ENCODE measurements at regions not wholly inside any gene's neighbourhood (a gene's known extent, or its start where the extent isn't known, plus 50 kb on each side); places are given as distances from the start of the nearest gene placed in this dataset.

DNA sequence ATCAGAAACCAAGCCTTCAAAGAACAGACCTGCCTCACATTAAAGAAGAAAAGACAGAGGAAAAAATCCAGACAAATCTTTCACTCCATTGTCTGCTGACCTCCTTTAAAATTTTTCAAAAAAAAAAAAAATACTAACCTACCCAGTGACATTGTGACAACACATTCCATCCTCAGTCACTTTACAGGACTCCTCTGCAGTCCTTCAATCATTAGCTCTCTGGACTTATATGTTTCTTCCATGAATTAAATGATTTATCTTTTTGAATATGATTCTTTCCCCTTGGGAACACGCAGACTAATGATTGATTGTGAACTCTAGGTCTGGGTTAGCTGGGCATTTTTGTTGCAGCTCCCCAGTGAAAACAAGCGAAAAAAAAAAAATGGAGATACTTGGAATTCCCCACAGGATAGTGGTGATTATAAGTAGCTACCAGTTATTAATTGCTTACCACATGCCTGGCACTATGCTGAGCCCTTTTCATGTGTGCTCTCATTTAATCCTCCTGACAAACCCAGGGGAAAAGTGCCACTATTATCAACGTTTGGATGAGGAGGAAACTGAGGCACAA, 261.3 kb upstream of the NCKAP5 start:
- H3K9me3 ChIP-seq, result peaks cover 0 to 2% (median 0%) of the 10 kb centered on the region in 12 donors
- DNase-seq, result no peak
- intact Hi-C loops (cut with DNase I), result no loop called here
- no peaks in the 10 kb centered on the region for H3K27me3 ChIP-seq
- ATAC-seq, result no peak
- WGBS, 4 donors, result 60 to 73% (median 68%) methylated on average over 3 of the region's 3 CpGs
- no peak overlapping the region for H3K27ac ChIP-seq
- H3K36me3 ChIP-seq, result no peaks in the 10 kb centered on the region
- no peak for TF ChIP-seq POLR2A (IDR thresholded peaks at IDR 0.05)
- no peak for TF ChIP-seq CTCF (IDR thresholded peaks at IDR 0.05)
- H3K4me3 ChIP-seq, result no peak overlapping the region
- peaks cover 0 to 4% (median 0%) of the 10 kb centered on the region in 12 donors for H3K4me1 ChIP-seq

- 91 to 94% (median 93%) methylated on average over 1 of the region's 1 CpG for WGBS, 4 donors
- TF ChIP-seq POLR2A (IDR thresholded peaks at IDR 0.05) (no peak), CTCF (IDR thresholded peaks at IDR 0.05) (no peak)
- H3K4me3 ChIP-seq, result no peak overlapping the region
- ATAC-seq (no peak), DNase-seq (no peak)
- H3K9me3 ChIP-seq, result peaks cover 0 to 2% (median 0%) of the 10 kb centered on the region in 12 donors
- intact Hi-C loops (cut with DNase I), result no loop called here
- H3K4me1 ChIP-seq, result no peaks in the 10 kb centered on the region
- H3K36me3 ChIP-seq, result no peaks in the 10 kb centered on the region
- H3K27me3 ChIP-seq, result no peaks in the 10 kb centered on the region
- H3K27ac ChIP-seq, result no peak overlapping the region
Observed at GRCh38 chr2:133833746-133834145, 265.5 kb upstream of the NCKAP5 start.

- H3K27ac ChIP-seq, result no peak overlapping the region
- no peaks in the 10 kb centered on the region for H3K27me3 ChIP-seq
- intact Hi-C loops (cut with DNase I), result no loop called here
- H3K4me3 ChIP-seq, result no peak overlapping the region
- H3K9me3 ChIP-seq, result peaks cover 0 to 2% (median 0%) of the 10 kb centered on the region in 12 donors
- 83 to 96% (median 96%) methylated on average over 2 of the region's 2 CpGs for WGBS, 4 donors
- ATAC-seq, result no peak
- DNase-seq, result no peak
- no peak for TF ChIP-seq POLR2A (IDR thresholded peaks at IDR 0.05)
- TF ChIP-seq CTCF (IDR thresholded peaks at IDR 0.05), result no peak
- H3K36me3 ChIP-seq, result no peaks in the 10 kb centered on the region
- H3K4me1 ChIP-seq, result peaks cover 0 to 1% (median 0%) of the 10 kb centered on the region in 12 donors
Observed at GRCh38 chr2:133835821-133836619, 267.8 kb upstream of the NCKAP5 start.

GRCh38 chr2:133836691-133837345, 268.6 kb upstream of the NCKAP5 start:
- 86 to 95% (median 93%) methylated on average over 10 to 11 of the region's 11 CpGs for WGBS, 4 donors
- H3K27me3 ChIP-seq, result no peaks in the 10 kb centered on the region

More at GRCh38 chr2:133836691-133837345, 268.6 kb upstream of the NCKAP5 start:
- intact Hi-C loops (cut with DNase I), result no loop called here
- H3K27ac ChIP-seq, result no peak overlapping the region
- H3K36me3 ChIP-seq, result no peaks in the 10 kb centered on the region
- H3K9me3 ChIP-seq, result peaks cover 0 to 2% (median 0%) of the 10 kb centered on the region in 12 donors
- DNase-seq (no peak), ATAC-seq (peak in 1 of 4 donors; percentile 31)
- H3K4me1 ChIP-seq, result peaks cover 0 to 9% (median 4%) of the 10 kb centered on the region in 12 donors
- H3K4me3 ChIP-seq, result no peak overlapping the region
- no peak for TF ChIP-seq POLR2A (IDR thresholded peaks at IDR 0.05)
- TF ChIP-seq CTCF (IDR thresholded peaks at IDR 0.05), result no peak
